Tongue (tissue), 1 donor: ENCODE measurements at regions not wholly inside any gene's neighbourhood (a gene's known extent, or its start where the extent isn't known, plus 50 kb on each side); places are given as distances from the start of the nearest gene placed in this dataset.

Experiments
- DNase-seq: peaks from one replicate; pipeline ENCODE4 v3.0.0-alpha.2; 2015

DNA sequence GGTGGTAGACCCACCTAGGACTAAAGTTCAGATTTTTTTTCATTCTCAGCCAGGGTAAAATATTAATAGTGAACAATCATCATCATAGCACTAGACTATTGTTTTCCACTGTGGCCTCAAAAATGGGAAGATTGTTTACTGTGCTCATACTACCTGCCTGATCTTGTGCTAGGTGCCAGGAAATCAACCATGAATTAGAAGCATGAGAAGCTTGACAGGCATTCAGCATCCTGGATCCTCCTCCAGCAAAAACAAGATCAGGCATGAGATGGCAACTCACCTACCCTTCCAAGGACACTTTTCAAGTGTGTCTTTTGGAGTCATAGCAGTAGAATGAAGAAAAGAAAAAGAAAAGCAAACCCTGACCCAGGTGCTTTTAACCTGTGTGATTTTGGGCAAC, 174.2 kb downstream of the CYLD start:
- no peak for DNase-seq

DNA sequence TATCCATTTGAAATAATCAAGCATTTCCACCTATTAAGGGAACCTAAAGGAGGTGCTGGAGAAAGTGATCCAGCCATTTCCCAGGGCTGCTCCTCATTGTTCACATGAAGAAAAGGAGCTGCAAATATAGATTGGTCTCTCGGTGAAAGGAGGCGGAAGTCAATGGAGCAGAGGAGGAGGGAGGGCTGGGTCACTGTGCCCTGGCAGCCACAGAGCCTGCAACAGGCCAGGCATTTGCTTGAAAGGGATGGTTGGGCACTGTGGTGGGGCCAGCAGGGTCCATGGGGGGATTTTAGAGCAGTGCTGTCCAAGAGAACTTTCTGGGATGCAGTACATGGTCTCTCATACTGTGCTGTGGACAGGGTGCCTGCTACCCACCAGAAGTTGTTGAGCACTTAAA, 173.2 kb downstream of the CYLD start:
- DNase-seq: no peak

DNA sequence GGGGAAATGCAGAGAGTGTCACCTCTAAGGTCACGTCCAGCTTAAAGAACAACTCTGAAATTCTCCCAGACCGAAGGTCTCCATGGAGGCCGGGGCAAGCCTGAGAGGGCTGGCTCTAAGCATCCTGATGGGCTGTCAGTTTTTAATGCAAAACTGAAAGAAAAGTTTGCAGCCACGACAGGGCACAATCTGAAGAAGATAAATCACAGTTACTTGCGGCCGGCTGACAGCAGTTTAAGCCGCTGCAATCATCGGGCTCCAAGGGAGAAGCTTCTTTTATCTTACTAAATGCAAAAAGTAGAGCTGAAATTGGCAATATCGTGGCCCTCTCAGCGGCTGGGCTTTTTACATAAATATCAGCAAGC, 168.8 kb downstream of the CYLD start:
- no peak for DNase-seq

DNA sequence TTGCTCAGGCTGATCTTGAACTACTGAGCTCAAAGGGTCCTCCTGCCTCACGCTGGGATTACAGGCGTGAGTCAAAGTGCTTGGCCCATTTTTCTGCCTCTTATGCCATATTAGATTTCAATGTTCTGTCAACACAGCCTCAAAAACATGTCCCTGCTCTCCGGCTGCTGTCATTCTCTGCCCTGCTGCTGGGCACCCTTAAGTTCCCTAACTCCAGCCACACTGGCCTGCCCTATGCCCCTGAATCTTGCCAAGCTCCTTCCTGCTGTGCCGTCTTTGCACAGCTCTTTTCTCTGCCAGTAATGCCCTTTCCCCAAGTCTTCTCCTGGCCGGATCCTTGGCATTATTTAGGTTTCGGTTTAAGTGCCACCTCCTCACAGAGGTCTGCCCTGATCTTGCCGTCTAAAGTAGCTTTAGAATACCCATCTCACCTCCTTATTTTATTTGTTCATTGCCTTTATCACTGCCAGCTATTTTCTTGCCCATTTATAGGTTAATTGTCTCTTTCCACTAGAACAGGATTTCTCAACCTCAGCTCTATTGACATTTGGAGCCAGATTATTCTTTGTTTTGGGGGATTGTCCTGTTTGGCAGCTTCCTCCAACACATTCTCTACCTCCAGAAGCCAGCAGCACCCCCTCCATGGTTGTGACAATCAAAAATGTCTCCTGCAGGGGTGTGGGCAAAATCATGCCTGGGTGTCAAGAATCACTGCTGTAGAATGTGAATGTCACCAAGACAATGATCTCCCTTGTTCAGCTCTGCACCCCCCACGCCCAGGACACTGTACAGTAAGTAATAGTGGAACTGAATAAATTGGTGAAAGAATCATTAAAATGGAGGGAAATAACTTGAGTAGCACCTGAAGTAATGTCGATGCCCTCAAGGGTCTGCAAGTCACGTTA, 168.2 kb downstream of the CYLD start:
- DNase-seq: no peak

DNA sequence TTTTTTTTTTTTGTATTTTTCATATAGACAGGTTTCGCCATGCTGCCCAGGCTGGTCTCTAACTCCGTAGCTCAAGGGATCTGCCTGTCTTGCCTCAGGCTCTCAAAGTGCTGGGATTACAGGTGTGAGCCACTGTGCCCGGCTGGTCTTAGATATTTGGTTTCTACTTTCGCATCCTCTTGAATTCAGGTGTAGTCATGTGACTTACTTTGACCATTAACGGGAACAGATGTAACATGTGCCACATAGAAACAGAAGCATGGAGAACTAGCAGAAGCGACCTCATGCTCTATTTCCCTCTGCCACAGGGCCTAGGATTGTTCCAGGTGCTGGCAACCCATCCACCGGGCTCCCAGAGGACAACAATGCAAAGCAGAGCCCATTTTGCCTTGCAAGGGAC, 166.6 kb downstream of the CYLD start:
- DNase-seq: no peak

DNA sequence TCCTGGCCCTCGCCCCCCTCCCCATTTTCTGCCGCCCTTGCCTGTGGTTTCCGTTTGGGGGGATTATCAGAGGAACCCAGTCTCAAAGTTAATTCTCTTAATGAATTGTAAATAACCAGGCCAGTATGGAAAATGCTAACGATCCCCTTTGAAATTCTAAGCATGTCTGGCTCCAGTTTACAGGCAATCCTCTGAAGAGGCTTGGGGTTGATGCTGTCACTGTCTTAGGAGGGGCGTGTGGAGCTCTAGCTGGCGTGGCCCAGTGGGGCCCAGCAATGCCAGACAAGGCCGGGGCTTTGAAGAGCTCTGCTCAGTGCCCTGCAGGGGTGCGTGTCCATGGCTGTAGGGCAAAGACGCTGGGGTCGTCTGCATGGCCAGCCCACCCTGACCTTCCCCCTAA, 164.6 kb downstream of the CYLD start:
- DNase-seq: no peak

DNA sequence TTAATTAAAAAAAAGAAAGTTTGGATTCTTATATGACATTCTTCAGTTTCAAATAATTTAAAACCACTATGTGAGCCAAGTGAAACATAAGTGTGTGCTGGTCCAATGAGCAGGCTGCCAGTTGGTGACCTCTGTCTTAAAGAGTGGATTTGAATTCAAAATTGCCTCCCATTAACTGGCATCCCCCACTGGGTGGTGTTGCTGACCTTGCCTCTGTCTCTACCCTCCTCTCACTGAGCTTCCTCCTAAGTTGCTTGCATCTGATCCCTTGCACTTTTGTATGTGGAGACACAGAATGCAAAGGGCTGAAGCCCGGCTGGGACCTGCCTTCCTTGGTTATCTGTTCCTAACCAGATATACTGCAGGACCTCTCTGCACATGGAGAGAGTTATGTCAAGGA, 160.6 kb downstream of the CYLD start:
- DNase-seq: no peak

DNA sequence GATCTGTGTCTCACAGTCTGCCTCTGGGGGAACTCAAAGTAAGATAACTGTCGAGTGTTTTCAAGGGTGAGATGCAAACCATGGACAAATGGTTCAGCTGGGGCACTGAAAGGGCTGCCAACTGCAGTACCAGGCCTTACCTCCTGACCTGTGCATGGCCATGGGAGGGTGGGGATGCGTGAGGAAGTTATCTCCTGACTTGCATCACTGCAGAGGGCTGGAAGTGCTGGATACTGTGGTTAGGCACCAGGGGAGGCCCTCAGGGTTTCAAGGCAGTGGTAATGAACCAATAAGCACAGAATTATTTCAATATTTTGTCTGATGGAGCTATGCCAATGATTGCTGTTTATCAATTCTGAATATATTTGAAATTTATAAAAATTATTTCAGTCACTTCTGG, 159.2 kb downstream of the CYLD start:
- no peak for DNase-seq

DNA sequence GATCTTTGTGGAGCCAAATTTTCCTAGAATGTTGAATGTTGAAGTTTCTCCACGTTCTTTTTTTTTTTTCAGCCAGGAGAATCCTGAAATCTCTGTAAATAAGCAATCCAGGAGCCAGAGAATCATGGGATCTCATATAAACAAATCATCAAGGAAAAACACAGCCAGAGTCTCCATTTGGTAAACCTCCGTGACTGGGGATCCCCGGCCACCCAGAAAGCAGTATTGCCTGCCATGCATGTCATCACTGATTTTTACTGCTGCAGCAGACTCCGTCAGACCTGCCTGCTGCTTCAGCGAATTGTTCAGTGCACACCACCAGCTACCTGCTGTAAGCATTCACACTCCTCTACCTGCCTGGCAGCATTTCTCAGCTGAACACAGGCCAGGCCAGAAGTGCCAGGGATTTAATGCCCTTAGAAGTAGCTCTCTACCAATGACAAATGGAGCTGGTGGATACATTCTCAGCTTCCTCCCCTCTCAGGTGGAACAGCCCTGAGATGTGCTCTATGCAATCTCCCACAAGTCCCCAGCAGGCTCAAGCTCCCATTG, 158.6 kb downstream of the CYLD start:
- DNase-seq: no peak

DNA sequence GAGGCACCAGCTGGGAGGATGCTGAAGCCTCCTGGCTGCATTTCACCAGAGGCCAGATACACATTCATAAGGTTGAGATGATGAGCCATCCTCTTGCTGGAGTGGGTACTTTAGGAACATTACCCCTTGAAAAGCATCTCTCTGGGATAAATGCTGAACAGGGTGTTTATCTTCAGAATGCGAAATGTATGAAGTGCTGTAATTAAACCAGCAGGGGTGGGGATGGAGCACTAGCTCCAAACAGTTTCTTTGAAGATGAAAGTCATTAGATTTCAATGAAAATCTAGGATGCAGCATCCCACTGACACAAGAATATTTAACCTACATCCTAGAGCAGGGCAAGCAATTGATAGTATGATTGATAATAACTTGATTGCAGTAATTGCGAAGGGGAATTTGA, 158.1 kb downstream of the CYLD start:
- no peak for DNase-seq

DNA sequence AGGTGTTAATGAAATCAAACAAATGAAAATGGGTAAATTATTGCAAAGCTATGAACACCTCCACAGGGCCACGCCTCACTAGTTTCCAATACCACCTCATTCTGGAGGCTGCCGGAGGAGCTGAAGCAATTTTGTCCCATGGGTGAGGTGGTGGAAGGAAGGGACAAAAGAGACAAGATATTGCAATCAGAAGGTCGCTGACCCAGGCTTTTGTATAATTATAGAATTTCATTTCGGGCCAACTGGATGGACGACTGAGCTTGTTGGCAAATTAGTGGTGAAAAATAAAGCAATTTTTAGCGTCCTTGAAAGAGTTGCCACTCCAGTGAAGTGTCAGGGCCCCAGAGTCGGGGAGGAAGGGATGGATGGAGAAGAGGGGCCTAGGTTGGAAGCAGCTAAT, 147.9 kb downstream of the CYLD start:
- DNase-seq: no peak

DNA sequence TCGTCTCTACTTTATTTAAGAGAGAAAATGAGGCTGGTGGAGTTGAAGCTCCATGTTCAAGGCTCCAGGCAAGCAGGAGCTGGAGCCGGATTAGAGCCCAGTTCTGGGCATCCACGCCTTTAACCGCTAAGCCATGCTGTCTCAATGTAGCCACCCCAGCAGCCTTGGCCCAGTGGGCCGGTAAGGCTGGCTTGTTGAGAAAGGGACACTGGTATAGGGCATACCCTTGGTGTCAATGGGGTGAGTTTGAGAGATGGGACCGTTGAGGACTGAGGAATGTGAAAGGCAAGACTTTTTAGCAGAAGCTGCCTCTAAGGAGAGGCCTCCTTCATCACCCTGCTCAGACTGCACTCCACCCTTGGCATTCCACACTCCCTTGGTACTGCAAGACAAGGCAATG, 147.4 kb downstream of the CYLD start:
- DNase-seq: no peak

DNA sequence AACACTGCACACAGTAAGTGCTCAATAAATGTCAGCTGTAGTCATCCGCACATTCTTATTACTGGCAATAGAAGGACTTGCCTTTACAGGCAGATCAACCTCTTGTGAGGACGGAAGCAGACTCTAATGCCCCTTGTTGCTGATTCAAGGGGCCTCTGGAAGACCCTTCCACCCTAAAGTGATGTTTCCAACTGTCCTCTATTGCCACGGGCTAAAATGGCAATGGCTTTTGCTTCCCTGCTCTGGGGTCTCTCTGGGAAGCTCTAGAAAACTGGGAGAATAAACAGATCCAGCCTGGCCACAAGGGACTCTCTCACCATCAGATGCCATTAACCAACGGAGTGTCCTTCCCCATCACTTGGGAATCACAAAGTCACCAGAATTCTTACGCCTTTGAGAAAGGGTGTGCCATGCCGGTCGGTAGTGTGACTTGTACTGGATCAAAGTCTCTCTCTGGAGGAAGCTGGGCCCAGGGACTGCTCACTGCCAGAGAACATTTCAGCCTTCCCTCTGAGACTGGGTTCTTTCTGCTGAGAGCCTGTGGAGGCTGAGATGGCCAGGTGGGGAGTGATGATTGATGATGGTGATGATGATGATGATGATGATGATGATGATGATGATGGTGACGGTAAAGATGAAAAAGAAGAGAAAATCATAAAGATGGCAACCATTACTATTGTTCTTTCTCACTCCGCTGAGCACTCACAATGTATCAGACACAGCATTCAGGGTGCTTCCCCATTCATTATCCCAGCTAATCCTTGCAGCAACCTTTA, 146.8 kb downstream of the CYLD start:
- no peak for DNase-seq

DNA sequence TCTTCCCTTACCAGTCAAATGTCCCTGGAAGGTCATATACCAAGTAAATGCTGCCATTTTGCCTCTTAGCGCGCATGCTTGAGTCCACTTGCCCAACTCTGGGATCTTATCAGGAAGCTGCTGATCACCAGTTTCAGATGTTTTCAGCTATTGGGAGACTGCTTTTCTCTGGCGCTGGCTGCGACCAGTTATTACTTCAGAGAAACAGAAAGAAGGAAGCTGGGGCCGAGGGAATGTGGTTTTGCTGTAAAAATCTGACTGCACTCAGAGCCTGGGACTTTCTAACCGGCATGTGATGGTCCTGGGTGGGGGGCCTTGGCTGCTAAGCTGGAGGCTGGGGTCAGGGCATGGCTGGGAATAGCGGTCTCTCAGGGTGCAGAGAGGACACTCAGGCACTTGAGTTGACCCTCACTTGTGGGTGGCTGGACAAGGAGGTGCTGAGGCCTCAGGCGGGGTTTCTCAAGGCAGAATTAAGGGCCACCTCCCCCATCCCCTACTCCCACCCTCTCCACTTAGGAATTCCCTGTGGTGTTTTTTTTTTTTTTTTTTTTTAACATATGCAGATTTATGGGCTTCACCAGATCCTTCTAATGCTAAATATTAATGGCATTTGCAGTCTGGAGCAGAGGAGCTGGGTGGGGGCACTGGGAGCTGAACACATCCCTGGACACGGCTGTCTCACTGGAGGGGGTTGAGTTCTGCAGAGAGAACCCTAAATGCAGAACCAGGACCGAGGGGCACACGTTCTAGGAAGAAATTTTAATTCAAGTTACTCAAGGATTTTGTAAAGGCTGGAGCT, 145.8 kb downstream of the CYLD start:
- no peak for DNase-seq

DNA sequence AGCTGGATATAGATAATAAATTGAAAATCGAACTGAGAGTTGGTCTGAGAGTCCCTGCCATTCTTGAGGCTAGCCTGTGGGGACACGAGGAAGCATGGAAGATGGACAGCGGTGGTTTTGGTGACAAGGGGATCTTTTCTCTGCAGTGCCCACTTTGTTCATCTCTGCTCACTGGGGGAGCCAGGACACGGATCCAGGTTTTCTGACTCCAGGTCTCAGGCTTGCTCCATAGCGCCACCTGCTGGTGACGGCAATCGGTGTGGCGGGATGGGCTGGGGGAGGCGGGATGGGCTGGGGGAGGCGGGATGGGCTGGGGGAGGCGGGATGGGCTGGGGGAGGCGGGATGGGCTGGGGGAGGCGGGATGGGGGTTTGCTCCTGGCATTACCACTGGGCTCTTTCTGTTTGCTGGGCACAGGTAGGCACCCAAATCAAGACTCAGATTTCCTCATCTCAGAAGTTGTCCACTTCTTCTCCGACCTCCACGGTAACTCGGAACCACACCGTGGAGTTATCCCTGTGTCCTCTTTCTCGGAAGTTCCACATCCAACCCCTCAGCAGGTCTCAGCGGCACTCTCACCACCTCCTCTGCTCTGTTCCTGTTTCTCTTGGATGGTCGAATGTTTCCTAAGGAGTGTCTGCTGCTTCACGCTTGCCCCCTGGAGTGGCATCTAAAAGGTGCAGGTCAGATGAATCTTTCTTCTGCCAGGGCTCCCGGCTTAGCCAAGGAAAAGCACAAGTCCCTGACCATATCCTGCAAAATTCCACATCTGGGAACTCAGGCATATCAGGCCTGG, 142.4 kb downstream of the CYLD start:
- DNase-seq: no peak

DNA sequence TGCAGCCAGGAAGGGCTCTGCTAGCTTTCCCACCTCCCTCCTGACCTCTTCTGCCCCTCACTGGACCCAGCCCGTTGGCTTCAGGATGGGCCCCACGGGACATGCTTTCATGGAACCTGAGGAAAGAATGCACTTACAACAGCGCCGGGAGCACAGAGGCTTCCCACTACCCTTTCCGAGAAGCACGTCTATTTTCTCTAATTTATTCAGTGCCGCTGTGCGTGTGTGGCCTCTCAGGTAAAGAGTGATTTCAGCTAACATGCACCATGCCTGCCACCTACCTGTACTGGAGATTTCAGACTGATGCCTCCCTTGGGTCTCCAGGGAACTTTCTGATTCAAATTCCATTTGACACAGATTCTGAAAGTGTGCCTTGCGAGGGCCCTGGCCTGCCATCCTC, 140.1 kb downstream of the CYLD start:
- DNase-seq: no peak

DNA sequence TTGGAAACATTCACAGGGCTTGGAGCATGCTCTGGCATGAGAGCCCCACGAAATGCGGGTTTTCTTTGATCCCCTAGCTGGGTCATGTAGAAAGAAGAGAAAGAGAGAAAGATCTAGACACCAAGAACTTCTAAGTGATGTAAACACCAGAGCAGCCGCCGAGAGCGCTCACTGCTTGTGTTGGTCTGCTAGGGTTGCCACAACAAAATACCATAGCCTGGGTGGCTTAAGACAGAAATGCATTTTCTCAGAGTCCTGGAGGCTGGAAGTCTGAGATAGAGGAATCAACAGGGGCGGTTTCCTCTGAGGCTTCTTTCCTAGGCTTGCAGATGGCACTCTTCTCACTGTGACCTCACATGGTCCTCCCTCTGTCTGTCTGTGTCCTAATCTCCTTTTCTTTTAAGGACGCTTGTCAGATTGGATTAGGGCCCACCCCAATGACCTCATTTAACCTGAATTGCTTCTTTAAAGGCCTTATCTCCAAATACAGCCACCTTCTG, 139.5 kb downstream of the CYLD start:
- no peak for DNase-seq

DNA sequence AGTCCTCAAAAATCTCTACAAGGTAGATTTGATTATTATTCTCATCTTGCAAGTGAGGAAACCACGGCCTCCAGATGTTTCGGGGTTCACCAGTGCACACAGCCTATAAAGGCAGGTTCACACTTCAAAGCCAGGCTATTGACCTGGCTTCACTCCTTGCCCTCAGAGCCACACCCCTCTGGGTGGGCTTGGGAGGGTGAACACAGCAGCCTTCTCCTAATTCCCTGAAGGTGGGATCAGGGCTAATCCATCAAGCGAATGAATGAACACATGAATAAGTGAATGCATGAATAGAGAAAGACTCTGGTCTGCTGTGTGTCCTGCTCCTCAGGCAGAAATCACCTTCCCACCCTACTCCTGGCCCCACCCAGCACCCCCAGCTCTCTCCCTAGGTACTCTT, 139.0 kb downstream of the CYLD start:
- DNase-seq: no peak

DNA sequence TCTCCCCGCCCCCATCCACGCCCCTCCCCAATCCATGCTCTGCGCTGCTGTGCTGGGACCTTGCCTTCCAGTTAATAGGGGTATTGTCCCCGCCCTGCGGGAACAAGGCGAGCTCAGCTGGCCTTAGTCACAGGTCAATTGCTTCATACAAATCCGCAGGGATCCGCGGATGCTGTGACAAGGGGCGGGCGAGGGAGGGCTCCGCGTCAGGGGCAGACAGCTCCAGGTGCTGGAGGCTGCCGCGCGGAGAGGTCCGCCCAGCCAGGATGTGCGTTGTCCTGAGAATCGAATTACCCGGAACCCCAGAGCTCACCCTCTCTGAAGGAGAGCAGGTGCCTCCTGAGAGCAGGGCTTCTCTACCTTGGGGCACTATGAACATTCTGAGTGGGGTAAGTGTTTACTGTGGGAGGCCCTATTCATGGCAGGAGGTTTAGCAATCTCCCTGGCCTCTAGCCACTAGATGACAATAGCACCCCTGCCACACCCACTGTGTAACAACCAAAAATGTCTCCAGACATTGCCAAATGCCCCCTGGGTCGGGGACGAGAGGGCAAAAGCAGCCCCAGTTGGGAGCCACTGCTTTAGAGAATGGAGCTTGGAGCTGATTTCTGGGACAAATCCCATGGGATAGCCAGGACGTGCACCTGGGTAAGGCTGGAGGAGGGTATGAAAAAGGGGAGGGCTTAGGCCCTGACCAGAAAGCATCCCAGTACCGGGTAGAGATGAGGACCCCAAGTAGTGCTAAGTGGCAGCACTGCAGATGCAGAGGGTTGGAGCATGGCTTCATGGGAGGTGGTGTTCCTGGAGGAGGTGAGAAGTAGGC, 138.2 kb downstream of the CYLD start:
- DNase-seq: peak; percentile 7

DNA sequence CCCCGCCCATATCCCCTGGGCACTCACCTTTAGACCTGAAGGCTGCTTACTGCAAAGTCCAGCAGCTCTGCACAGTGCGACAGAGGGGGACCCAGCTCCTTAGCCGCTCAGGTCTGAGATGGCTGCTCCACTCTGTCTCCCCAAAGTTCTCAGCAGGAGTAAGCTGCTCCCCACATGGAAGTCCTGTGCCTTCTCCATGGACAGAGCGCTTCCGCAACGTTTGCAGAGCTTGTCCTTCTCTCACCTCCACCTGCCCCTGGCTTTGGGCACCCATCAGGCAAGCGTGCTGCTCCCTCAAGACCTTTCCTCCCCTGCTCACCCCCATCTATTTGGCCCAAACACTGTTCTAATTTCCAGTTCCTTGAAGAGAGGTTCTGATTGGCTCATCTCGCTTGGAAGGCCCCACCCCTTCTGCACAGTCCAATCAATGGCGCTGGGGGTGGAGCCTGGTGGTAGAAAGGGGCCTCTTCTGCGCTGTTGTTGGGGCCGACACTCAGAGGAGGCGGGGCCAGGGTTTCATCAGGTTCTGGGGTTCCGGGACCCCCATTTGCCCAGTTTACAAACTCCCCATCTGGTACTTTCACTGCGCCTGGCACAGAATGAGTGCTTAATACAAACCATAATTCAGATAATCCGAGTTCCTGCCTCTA, 137.2 kb downstream of the CYLD start:
- no peak for DNase-seq
